Immature natural killer cell (primary cell): ENCODE measurements at regions not wholly inside any gene's neighbourhood (a gene's known extent, or its start where the extent isn't known, plus 50 kb on each side); places are given as distances from the start of the nearest gene placed in this dataset.
A peak's percentile ranks its signal among the peaks of the same experiment; 100 is the strongest.

Source experiments
- DNase-seq, 3 donors: peaks; one replicate each; pipeline ENCODE4 v3.0.0; 2022; ENCODE audit warnings: mixed read lengths in 1 of 3
- H3K27ac Mint-ChIP-seq, 6 donors: one replicate each; pipeline ENCODE4 v1.8.0; 2020; ENCODE audit warnings: mixed read lengths in 6 of 6, mild to moderate bottlenecking in 5 of 6, inconsistent platforms in 4 of 6, moderate library complexity in 3 of 6
- H3K27me3 Mint-ChIP-seq, 3 donors: one replicate each; pipeline ENCODE4 v1.8.0; 2020 to 2021; ENCODE audit warnings: low read depth in 3 of 3, mild to moderate bottlenecking in 3 of 3, mixed read lengths in 3 of 3, moderate library complexity in 3 of 3, inconsistent platforms in 1 of 3
- H3K36me3 Mint-ChIP-seq, 3 donors: one replicate each; pipeline ENCODE4 v1.8.0; 2020; ENCODE audit warnings: mixed read lengths in 3 of 3, inconsistent platforms in 2 of 3, mild to moderate bottlenecking in 2 of 3
- H3K4me1 Mint-ChIP-seq, 2 donors: one replicate each; pipeline ENCODE4 v1.8.0; 2020; ENCODE audit warnings: inconsistent platforms in 2 of 2, mild to moderate bottlenecking in 2 of 2, mixed read lengths in 2 of 2, moderate library complexity in 1 of 2
- H3K4me3 Mint-ChIP-seq, 5 donors: one replicate each; pipeline ENCODE4 v1.8.0; 2020; ENCODE audit warnings: mild to moderate bottlenecking in 5 of 5, mixed read lengths in 5 of 5, inconsistent platforms in 3 of 5, moderate library complexity in 3 of 5
- H3K9me3 Mint-ChIP-seq, 6 donors: one replicate each; pipeline ENCODE4 v1.8.0; 2020; ENCODE audit warnings: mild to moderate bottlenecking in 6 of 6, mixed read lengths in 6 of 6, inconsistent platforms in 4 of 6, moderate library complexity in 3 of 6

DNA sequence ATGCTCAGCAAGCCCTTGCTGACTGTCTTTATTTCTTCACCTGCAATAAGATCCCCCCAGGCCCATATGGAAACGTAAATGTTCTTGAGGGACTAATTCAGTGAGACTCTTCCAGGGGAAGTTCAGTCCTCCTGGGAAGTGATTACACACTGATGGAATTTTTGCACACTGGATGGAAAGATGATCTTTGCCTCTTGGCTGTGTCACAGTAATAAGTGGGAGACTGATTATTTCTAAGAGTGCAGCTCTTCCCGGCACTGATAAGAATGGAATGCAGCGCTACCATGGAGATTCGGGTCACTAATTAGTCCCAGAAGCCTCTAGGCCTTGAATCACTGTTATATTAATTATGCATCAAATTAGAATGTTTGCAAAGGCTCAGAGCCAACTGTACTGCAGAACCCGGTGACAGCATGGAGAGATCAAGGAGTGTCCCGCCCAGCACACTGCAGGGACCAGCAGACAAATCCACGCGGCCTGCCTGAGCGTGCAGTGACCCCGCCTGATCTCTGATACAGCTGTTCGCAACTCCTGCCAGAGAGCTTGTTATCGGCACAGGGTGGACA is 178.3 kb downstream of the SNX19 start:
- no peak for DNase-seq
- peak overlapping the region in 3 of 5 donors; percentile 24 to 73 (median 68) for H3K4me3 Mint-ChIP-seq
- H3K27me3 Mint-ChIP-seq: peaks cover 0 to 6% (median 2%) of the 10 kb centered on the region in 3 donors
- H3K36me3 Mint-ChIP-seq: peaks cover 17 to 25% (median 22%) of the 10 kb centered on the region in 3 donors
- H3K27ac Mint-ChIP-seq: peak overlapping the region in 1 of 6 donors; percentile 6
- H3K9me3 Mint-ChIP-seq: peaks cover 16 to 41% (median 24%) of the 10 kb centered on the region in 6 donors
- peaks cover 30 to 45% of the 10 kb centered on the region in 2 donors for H3K4me1 Mint-ChIP-seq

DNA sequence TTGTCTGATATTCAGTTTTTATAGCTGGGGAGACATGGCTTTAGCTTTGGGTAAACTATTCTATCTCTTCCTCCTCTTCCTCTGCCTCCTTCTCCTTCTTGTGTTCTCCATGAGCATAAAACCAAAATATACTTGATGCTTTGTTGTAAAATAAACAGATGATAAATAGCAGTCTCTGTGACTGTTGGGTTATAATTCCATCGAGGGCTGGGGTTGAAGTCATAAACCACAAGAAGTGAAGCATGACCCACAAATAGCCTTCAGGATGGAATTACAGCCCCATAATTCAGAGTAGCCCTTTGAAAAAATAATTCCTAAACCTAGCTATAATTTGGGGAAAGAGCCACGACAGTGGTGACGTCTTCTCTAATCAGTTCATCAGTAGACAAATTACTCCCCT is 177.7 kb downstream of the SNX19 start:
- H3K27ac Mint-ChIP-seq: no peak overlapping the region
- peaks cover 17 to 23% (median 22%) of the 10 kb centered on the region in 3 donors for H3K36me3 Mint-ChIP-seq
- peaks cover 0 to 6% (median 2%) of the 10 kb centered on the region in 3 donors for H3K27me3 Mint-ChIP-seq
- H3K4me3 Mint-ChIP-seq: peak overlapping the region in 1 of 5 donors; percentile 52
- H3K9me3 Mint-ChIP-seq: peaks cover 14 to 41% (median 24%) of the 10 kb centered on the region in 6 donors
- peaks cover 30 to 45% of the 10 kb centered on the region in 2 donors for H3K4me1 Mint-ChIP-seq
- no peak for DNase-seq

DNA sequence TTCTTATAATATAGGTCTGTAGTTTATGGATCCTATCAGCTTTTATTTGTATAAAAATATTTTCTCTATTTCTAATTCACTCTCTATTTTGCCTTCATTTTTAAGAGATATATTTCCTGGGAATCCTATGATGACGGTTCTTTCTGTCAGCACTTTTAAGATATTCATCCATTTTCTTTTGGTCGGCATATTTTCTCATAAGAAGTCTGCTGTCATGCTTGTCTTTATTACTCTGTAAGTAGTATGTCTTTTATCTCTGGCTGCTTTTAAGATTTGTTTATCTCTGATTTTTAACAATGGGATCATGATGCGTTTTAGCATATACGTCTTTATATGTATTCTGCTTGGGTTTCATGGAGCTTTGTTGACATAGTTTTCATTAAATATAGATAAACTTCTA is 175.5 kb downstream of the SNX19 start:
- Mint-ChIP-seq H3K4me1 (peaks cover 23 to 35% of the 10 kb centered on the region in 2 donors), H3K36me3 (peaks cover 11 to 18% (median 13%) of the 10 kb centered on the region in 3 donors), H3K9me3 (peaks cover 12 to 34% (median 14%) of the 10 kb centered on the region in 6 donors), H3K27ac (no peak overlapping the region), H3K4me3 (no peak overlapping the region), H3K27me3 (peaks cover 2 to 7% (median 2%) of the 10 kb centered on the region in 3 donors)
- no peak for DNase-seq

DNA sequence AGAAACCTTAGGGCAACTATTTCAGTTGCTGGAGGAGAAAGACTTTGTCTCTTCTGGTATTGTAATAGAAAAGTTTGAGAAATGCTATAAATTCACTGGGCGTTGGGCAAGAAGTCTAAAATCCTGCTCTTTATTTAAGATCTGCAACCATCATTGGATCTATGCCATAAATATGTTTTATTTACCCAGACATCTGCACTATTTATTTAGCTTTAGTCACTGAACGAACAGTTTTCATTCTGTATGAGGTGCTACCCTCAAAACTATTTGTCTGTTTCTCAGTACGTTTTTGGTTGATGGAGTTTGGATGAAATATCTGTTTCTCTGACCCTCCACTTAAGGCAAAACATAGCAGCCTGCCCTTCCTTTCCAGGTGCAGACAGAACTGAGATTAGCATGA is 171.5 kb downstream of the SNX19 start:
- Mint-ChIP-seq H3K27ac (no peak overlapping the region), H3K9me3 (peaks cover 12 to 21% (median 15%) of the 10 kb centered on the region in 6 donors), H3K4me3 (no peak overlapping the region), H3K36me3 (peaks cover 9 to 13% (median 11%) of the 10 kb centered on the region in 3 donors), H3K4me1 (no peaks in the 10 kb centered on the region), H3K27me3 (peaks cover 5 to 10% (median 8%) of the 10 kb centered on the region in 3 donors)
- no peak for DNase-seq

DNA sequence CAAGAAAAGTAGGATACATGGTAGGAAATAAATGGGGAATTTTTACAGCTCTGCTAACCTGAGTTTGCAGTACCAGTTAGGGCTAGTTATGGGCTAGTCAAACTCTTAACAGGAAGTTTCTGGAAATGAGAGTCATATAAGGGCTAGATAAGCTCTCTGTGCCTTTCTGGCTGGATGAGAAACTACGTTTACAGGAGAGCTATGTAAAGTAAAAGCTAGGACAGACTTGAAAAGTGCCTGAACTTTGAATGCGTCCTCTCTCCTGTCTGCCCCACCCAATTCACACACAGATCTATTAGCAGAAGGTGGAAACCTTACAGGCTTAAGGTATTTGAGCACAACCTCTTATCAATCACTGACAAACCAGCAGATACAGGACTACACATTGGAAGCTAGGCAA is 167.1 kb downstream of the SNX19 start:
- Mint-ChIP-seq H3K4me3 (no peak overlapping the region), H3K27me3 (peaks cover 4 to 10% (median 10%) of the 10 kb centered on the region in 3 donors), H3K9me3 (peaks cover 0 to 11% (median 0%) of the 10 kb centered on the region in 6 donors), H3K36me3 (peaks cover 0 to 4% (median 4%) of the 10 kb centered on the region in 3 donors), H3K27ac (no peak overlapping the region), H3K4me1 (peaks cover 0 to 6% of the 10 kb centered on the region in 2 donors)
- DNase-seq: no peak

DNA sequence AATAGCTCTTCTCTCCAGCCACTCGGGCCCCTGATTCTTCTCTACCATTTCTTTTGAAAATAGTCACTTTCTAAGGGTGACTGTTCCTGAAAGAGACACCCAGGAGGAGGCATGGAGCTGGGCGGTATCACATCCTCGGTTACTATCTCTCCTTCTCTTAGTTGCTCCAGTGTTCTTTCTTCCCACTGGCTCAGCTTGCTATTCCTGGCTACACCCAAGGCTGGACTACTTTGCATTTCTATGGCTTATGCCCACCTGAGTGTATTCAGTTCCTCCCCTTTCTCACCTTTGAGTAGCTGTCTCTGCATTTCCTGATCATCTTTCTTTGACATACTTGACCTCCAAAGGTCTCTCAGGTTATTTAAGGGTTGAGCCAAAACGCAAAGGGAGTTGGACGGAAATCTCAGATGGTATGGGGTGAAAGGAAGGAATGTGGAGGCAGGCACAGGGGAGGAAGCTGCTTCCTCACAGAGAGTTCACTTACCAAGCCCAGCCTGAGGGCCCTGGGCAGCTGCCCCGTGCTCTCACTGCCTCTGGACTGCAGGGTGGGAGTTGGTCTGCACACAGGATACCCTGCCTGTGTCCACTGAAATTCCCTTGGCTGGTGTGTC is 155.7 kb downstream of the SNX19 start:
- Mint-ChIP-seq H3K36me3 (no peaks in the 10 kb centered on the region), H3K27me3 (peaks cover 0 to 8% (median 2%) of the 10 kb centered on the region in 3 donors), H3K4me3 (no peak overlapping the region), H3K27ac (no peak overlapping the region), H3K4me1 (peaks cover 8 to 9% of the 10 kb centered on the region in 2 donors), H3K9me3 (no peaks in the 10 kb centered on the region)
- no peak for DNase-seq

DNA sequence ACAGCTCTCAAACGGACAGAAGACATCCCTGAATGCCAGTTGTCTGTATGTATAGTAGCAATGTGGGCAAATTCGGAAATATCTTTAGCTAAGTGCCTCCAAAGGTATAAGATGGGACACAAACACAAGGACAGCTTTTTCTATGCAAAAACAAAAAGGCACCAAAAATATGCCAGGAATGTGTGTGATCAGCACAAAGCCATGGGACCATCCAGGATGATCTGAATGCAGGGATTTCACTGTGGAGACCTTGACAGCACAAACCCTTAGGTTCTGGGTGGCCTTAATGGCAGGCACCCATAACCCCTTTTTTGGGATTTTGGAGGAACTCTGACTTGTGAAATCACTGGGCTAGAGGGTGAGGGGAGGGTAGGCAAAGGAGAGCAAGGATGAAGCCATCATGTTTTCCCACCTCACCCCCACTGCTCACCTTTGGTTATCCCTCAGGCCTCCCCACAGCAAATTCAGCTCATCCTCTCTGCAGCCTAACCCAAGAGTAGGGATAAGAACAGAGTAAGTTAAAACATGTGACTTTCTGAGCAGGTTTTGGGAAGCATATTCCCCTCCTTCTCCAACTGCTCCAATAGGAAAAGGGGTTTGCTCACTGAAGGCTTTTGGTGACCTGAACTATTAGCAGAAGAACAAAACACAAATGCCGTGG is 154.6 kb downstream of the SNX19 start:
- DNase-seq: no peak
- Mint-ChIP-seq H3K9me3 (no peaks in the 10 kb centered on the region), H3K27me3 (peaks cover 0 to 7% (median 2%) of the 10 kb centered on the region in 3 donors), H3K4me1 (peaks cover 19 to 20% of the 10 kb centered on the region in 2 donors), H3K4me3 (no peak overlapping the region), H3K27ac (no peak overlapping the region), H3K36me3 (no peaks in the 10 kb centered on the region)

DNA sequence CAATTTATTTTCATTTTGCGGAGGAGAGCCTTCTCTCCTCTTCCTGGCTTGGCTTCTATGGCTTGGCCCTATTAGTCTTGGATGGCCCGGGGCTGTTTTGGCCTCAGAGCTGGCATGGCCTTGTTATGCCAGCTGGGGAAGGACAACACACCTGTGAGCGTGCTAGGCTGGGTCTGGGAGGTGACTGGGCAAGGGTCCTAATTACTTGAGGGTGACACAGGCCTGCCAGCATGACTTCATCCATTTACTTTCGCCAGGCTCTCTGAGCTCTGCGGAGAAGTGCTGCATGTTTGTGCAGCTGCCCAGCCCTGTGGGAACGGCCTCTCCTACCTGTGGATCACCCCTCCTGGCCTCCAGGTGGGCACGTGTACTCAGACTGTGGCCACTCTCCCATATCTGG is 153.6 kb downstream of the SNX19 start:
- H3K36me3 Mint-ChIP-seq: no peaks in the 10 kb centered on the region
- no peak for DNase-seq
- no peak overlapping the region for H3K27ac Mint-ChIP-seq
- no peak overlapping the region for H3K4me3 Mint-ChIP-seq
- H3K9me3 Mint-ChIP-seq: no peaks in the 10 kb centered on the region
- H3K4me1 Mint-ChIP-seq: peaks cover 28 to 29% of the 10 kb centered on the region in 2 donors
- H3K27me3 Mint-ChIP-seq: peaks cover 0 to 7% (median 1%) of the 10 kb centered on the region in 3 donors

DNA sequence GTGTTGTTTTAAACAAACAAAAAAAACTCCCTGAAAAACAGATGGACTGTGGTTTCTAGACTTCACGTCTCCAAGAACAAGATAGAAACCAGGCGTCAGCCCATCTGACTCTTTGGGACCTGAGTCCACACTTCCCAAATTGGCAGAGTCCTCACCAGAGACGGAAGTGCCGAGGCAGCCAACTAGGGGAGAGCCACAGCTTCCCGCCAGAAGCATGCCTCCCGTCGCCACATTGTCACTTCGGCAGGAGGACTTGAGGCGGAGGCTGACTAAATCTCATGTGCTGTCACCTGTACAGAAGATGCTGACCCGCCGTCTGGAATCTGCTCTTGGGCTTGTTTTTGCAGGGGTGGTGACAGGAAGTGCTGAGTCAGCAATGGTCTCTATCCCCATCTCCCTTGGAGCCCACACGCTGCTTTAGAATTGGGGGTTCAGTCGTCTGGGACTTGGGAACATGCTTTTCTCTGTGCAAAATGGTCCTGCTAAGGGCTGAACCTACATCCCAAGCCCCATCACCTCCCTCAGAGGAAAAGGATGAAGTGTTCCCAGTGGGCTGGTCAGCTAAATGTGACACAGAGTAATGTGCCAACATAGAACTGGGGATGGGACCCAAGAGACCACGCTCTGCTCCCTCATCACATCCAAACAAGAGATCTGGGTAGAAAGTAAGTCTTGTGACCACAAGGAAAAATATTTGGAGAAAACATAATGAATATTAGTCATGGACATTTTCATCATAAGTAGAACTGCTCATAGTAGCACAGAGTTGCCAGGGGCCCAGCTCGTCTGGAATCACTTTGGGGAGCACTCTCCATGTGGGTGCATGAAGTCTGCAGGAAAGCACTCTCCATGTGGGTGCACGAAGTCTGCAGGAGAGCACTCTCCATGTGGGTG is 152.9 kb downstream of the SNX19 start:
- peaks cover 28 to 33% of the 10 kb centered on the region in 2 donors for H3K4me1 Mint-ChIP-seq
- H3K27ac Mint-ChIP-seq: no peak overlapping the region
- H3K9me3 Mint-ChIP-seq: no peaks in the 10 kb centered on the region
- no peak overlapping the region for H3K4me3 Mint-ChIP-seq
- no peak for DNase-seq
- H3K36me3 Mint-ChIP-seq: no peaks in the 10 kb centered on the region
- peaks cover 0 to 7% (median 1%) of the 10 kb centered on the region in 3 donors for H3K27me3 Mint-ChIP-seq

DNA sequence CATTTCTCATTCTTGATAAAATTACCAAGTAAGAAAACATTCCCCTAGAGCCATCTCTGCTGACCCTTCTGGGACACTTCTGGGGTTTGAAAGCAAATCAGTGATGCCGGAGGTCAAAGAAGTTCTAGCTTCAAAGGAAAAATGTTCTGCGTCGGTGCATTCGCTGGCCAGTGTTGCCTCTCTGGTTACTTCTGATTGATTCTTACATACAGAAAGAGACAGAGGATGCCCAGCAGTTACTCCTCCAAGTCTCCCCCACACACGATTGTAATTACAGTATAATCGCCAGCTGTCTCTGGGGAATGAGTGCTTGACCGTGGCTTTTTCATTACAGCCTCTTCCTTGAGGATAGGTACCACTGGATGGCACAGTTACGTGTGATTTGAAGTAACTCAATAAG is 150.9 kb downstream of the SNX19 start:
- H3K4me1 Mint-ChIP-seq: peaks cover 28 to 33% of the 10 kb centered on the region in 2 donors
- H3K36me3 Mint-ChIP-seq: no peaks in the 10 kb centered on the region
- H3K27ac Mint-ChIP-seq: peak overlapping the region in 3 of 6 donors; percentile 17 to 36 (median 21)
- DNase-seq: no peak
- H3K4me3 Mint-ChIP-seq: no peak overlapping the region
- peaks cover 0 to 7% (median 1%) of the 10 kb centered on the region in 3 donors for H3K27me3 Mint-ChIP-seq
- no peaks in the 10 kb centered on the region for H3K9me3 Mint-ChIP-seq

DNA sequence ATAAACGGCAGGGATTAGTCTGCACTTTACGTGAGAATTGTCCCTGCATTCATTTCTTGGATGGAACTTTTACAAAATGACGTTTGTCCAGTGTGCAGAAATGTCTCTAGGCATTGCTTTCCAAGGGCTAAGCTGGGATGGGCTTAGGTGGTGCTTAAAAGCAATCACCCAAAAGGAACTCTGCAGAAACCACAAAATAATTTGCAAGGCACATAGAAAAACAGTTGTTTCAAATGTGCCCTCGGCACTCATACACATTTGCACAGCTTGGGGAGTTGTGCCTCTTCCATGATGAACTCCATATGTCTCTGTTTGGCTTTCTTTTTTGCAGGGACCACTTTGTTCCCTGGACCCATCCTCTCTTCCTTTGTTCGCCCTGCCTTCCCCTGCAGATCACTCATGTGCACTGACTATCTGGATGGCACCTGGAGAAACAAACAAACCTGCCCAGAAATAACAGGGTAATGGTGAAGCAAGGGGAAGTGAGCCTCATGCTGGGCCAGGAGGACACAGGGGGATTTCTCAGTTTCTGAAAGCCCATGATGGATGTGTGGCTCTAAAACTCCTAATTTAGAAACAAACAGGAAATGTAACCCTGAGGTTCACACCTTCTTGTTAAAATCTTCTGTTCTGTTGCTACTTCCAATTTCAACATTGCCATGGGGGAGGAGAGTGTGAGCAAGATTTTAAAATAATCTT is 150.2 kb downstream of the SNX19 start:
- Mint-ChIP-seq H3K4me3 (peak overlapping the region; percentile 44 to 73 (median 64)), H3K27ac (peak overlapping the region; percentile 13 to 75 (median 62)), H3K36me3 (no peaks in the 10 kb centered on the region), H3K4me1 (peaks cover 28 to 33% of the 10 kb centered on the region in 2 donors), H3K27me3 (peaks cover 0 to 3% (median 1%) of the 10 kb centered on the region in 3 donors), H3K9me3 (no peaks in the 10 kb centered on the region)
- peak; percentile 13 to 21 (median 18) for DNase-seq

DNA sequence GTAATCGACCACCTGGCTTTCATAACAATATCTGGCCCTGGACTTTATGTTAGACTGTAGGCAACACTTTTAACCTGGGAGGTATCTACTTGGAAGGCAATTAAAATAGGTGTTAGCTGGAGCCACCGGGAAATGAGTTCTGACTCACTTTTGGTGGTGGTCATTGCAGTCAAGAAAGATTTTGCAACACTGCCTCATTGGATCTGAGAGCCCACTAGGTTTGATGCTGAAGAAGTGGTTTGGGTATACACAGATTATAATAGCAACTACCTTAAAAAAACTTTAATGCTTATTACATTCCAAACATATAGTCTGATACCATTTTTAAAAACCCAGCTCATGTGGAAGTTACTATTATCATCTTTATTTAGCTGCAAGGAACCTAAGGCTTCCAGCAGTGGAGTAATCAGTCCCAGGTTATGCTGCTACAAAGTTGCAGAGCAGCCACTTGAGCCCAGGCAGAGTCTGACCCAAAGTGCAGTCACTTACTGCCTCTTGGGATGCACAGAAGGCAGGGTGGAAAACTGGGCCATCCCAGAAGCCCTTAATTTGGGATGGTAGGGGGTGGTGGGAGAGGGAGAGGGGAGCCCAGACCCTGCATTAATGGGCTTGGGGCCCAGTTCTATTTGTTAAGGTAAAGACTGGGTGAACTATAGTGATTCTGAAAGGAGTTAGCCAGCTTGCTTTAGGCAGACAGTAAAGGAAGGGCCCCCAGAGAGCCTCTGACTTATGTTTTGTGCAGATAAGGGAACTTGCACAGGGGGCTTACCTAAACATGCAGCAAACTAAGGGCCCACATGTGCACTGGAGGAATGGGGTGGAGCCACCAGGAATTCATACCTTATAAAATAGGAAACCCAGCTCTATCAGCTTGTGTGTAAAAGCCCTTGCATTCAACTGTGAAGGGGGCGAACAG is 149.4 kb downstream of the SNX19 start:
- H3K9me3 Mint-ChIP-seq: no peaks in the 10 kb centered on the region
- H3K27me3 Mint-ChIP-seq: peaks cover 0 to 2% (median 1%) of the 10 kb centered on the region in 3 donors
- peaks cover 28 to 35% of the 10 kb centered on the region in 2 donors for H3K4me1 Mint-ChIP-seq
- peak overlapping the region; percentile 21 to 75 (median 68) for H3K27ac Mint-ChIP-seq
- no peaks in the 10 kb centered on the region for H3K36me3 Mint-ChIP-seq
- H3K4me3 Mint-ChIP-seq: peak overlapping the region; percentile 44 to 73 (median 64)
- no peak for DNase-seq
